Thymus (tissue), 11 donors: ENCODE measurements at regions not wholly inside any gene's neighbourhood (a gene's known extent, or its start where the extent isn't known, plus 50 kb on each side); places are given as distances from the start of the nearest gene placed in this dataset.
"Not testable (repeated sequence)": the region's sequence is repeated elsewhere in the genome, so short reads cannot be mapped to it uniquely, and the experiment has no call there.

Experiments used
- DNase-seq, 9 donors: peaks; one replicate each; pipeline ENCODE4 v3.0.0-alpha.2; 2013; ENCODE audit warnings: low spot score in 9 of 9, low read depth in 6 of 9, missing footprints in 1 of 9
- H3K27ac ChIP-seq, 2 donors: one replicate each; pipeline ENCODE4 v1.5.1; 2013; ENCODE audit warnings: control low read depth in 1 of 2, low read depth in 1 of 2, low read length in 1 of 2, mild to moderate bottlenecking in 1 of 2, moderate library complexity in 1 of 2
- H3K27me3 ChIP-seq, 2 donors: one replicate each; pipeline ENCODE4 v1.5.1; 2013; ENCODE audit warnings: low read length in 1 of 2; ENCODE audit not compliant: control insufficient read depth in 2 of 2, insufficient read depth in 1 of 2
- H3K36me3 ChIP-seq, 2 donors: one replicate each; pipeline ENCODE4 v1.5.1; 2013; ENCODE audit warnings: low read length in 1 of 2, mild to moderate bottlenecking in 1 of 2, moderate library complexity in 1 of 2; ENCODE audit not compliant: control insufficient read depth in 2 of 2, insufficient read depth in 2 of 2
- H3K4me1 ChIP-seq, 2 donors: one replicate each; pipeline ENCODE4 v1.5.1; 2013; ENCODE audit warnings: low read length in 2 of 2; ENCODE audit not compliant: control insufficient read depth in 2 of 2, insufficient read depth in 2 of 2
- H3K4me3 ChIP-seq, 2 donors: one replicate each; pipeline ENCODE4 v1.5.1; 2013; ENCODE audit warnings: low read length in 2 of 2, control low read depth in 1 of 2, mild to moderate bottlenecking in 1 of 2
- H3K9me3 ChIP-seq, 2 donors: one replicate each; pipeline ENCODE4 v1.5.1; 2013; ENCODE audit warnings: low read length in 1 of 2, mild to moderate bottlenecking in 1 of 2; ENCODE audit not compliant: control insufficient read depth in 2 of 2, insufficient read depth in 1 of 2
- WGBS: extraction: QIAGEN DNeasy Blood & Tissue Kit; methylation state at CpG from one replicate; pipeline ENCODE4 v1.1.7; 2013; 5-methylcytosine and 5-hydroxymethylcytosine counted together
- donor health status: healthy.

DNA sequence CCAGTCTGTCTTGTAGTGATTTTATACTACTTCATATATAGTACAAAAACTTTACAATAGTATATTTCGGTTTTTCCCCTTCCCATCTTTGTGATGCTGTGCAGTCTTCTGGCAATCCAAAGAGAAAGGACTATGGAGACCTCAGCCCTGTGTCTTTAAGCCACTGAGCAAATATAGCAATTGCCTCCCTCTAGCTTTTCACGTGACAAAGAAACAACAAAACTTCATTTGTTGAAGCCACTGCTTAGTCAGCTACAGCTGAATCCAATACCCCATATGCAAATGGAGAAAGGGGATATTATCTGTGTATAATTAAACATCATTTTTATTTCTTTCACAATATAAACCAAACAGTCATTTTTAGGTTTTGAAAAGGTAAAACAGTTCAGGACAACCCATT lies 142.8 kb upstream of the STK32A start:
- Histone ChIP-seq H3K27me3 (no peaks in the 10 kb centered on the region), H3K4me1 (no peaks in the 10 kb centered on the region), H3K27ac (no peak overlapping the region), H3K9me3 (no peaks in the 10 kb centered on the region), H3K4me3 (no peak overlapping the region), H3K36me3 (no peaks in the 10 kb centered on the region)
- WGBS, result 40% methylated on average over 2 of the region's 2 CpGs
- DNase-seq, result no peak

DNA sequence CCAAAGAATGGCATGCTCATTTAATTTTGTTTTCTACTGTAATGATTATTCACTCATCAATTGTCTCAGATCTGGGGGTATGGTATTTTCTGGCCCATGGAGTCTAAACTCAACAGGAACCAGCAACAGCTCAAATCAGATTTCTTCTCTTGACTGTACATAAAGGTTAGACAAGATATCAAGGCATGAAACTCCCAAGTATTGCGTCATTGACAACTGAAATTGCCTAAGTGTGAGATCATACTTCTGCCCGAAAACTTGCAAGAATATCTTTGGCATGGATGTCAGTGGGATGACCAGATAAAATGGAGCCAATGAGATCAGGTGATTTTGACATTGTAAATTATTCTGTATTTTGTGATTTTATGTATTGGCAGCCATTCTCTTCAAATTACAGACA lies 141.7 kb upstream of the STK32A start:
- H3K27me3 ChIP-seq, result no peaks in the 10 kb centered on the region
- no peaks in the 10 kb centered on the region for H3K9me3 ChIP-seq
- no peaks in the 10 kb centered on the region for H3K36me3 ChIP-seq
- DNase-seq, result no peak
- WGBS, result 90% methylated on average over 2 of the region's 2 CpGs
- H3K4me3 ChIP-seq, result no peak overlapping the region
- H3K4me1 ChIP-seq, result no peaks in the 10 kb centered on the region
- H3K27ac ChIP-seq, result no peak overlapping the region

GRCh38 chr5:147095740-147096139 lies 139.1 kb upstream of the STK32A start:
- H3K36me3 ChIP-seq, result no peaks in the 10 kb centered on the region
- H3K4me3 ChIP-seq, result no peak overlapping the region
- no peaks in the 10 kb centered on the region for H3K4me1 ChIP-seq
- H3K27ac ChIP-seq, result no peak overlapping the region
- WGBS, result 83% methylated on average over 2 of the region's 2 CpGs
- no peaks in the 10 kb centered on the region for H3K27me3 ChIP-seq
- no peak for DNase-seq
- no peaks in the 10 kb centered on the region for H3K9me3 ChIP-seq

- Histone ChIP-seq H3K9me3 (no peaks in the 10 kb centered on the region), H3K27me3 (no peaks in the 10 kb centered on the region), H3K27ac (no peak overlapping the region), H3K36me3 (no peaks in the 10 kb centered on the region), H3K4me1 (no peaks in the 10 kb centered on the region), H3K4me3 (no peak overlapping the region)
- 40% methylated on average over 5 of the region's 5 CpGs for whole genome bisulfite sequencing
- peak in 2 of 9 donors; percentile 12 to 18 for DNase-seq
These were observed 136.5 kb upstream of the STK32A start for GRCh38 chr5:147098233-147098790.

- no peak overlapping the region for H3K4me3 ChIP-seq
- 88% methylated on average over 6 of the region's 6 CpGs for WGBS
These were observed 133.0 kb upstream of the STK32A start for GRCh38 chr5:147101659-147102369.

GRCh38 chr5:147112899-147113298 lies 121.9 kb upstream of the STK32A start:
- Histone ChIP-seq H3K4me1 (no peaks in the 10 kb centered on the region), H3K4me3 (no peak overlapping the region), H3K27ac (no peak overlapping the region), H3K27me3 (no peaks in the 10 kb centered on the region), H3K9me3 (no peaks in the 10 kb centered on the region), H3K36me3 (no peaks in the 10 kb centered on the region)
- no peak for DNase-seq
- WGBS, result 75% methylated on average over 1 of the region's 1 CpG

More at GRCh38 chr5:147101659-147102369, 133.0 kb upstream of the STK32A start:
- H3K27ac ChIP-seq, result no peak overlapping the region
- H3K27me3 ChIP-seq, result no peaks in the 10 kb centered on the region
- no peak for DNase-seq
- no peaks in the 10 kb centered on the region for H3K9me3 ChIP-seq
- H3K36me3 ChIP-seq, result no peaks in the 10 kb centered on the region
- H3K4me1 ChIP-seq, result no peaks in the 10 kb centered on the region

- Histone ChIP-seq H3K4me3 (no peak overlapping the region), H3K36me3 (no peaks in the 10 kb centered on the region), H3K4me1 (no peaks in the 10 kb centered on the region), H3K27ac (no peak overlapping the region), H3K27me3 (no peaks in the 10 kb centered on the region), H3K9me3 (no peaks in the 10 kb centered on the region)
- no peak for DNase-seq
- 93% methylated on average over 2 of the region's 2 CpGs for WGBS
These were observed 120.9 kb upstream of the STK32A start for GRCh38 chr5:147113967-147114366.

- H3K4me1 ChIP-seq, H3K4me3 ChIP-seq, H3K27ac ChIP-seq, DNase-seq, H3K9me3 ChIP-seq, H3K27me3 ChIP-seq, H3K36me3 ChIP-seq: not testable (repeated sequence)
These were observed 95.1 kb upstream of the STK32A start for GRCh38 chr5:147139759-147140158.

DNA sequence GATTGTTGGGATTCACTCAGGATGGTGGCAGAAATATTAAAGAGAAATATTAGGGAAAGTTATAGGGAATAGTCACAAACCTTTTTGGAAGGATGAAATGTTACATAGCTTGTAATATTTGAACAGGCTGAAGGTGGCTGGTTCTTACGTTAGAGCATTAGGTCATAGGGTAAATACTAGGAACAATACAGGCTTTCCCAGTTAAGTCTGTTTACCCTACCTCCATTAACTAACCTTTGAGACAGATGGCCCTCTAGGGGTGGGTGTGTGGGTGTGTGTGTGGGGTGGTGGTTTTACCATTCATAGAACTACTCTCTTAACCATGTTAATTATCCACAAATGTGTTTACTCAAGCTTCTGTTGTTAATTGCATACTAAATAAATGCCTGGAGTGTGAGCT lies 94.3 kb upstream of the STK32A start:
- no peak for DNase-seq
- no peak overlapping the region for H3K4me3 ChIP-seq
- no peak overlapping the region for H3K27ac ChIP-seq
- H3K9me3 ChIP-seq, result no peaks in the 10 kb centered on the region
- H3K4me1 ChIP-seq, result no peaks in the 10 kb centered on the region
- 70% methylated on average over 1 of the region's 1 CpG for WGBS
- no peaks in the 10 kb centered on the region for H3K27me3 ChIP-seq
- no peaks in the 10 kb centered on the region for H3K36me3 ChIP-seq
